HTR-8/SVneo (cell line): ENCODE measurements at regions not wholly inside any gene's neighbourhood (a gene's known extent, or its start where the extent isn't known, plus 50 kb on each side); places are given as distances from the start of the nearest gene placed in this dataset.

Experiments used
- DNase-seq: peaks from one replicate; pipeline ENCODE4 v3.0.0; 2011; ENCODE audit warnings: low spot score, mixed read lengths; ENCODE audit not compliant: insufficient read length
- FAIRE-seq: peaks from 2 replicates; lab custom pipeline; 2011; peaks lifted over from hg19 to GRCh38; lab: Jason Lieb, UNC

DNA sequence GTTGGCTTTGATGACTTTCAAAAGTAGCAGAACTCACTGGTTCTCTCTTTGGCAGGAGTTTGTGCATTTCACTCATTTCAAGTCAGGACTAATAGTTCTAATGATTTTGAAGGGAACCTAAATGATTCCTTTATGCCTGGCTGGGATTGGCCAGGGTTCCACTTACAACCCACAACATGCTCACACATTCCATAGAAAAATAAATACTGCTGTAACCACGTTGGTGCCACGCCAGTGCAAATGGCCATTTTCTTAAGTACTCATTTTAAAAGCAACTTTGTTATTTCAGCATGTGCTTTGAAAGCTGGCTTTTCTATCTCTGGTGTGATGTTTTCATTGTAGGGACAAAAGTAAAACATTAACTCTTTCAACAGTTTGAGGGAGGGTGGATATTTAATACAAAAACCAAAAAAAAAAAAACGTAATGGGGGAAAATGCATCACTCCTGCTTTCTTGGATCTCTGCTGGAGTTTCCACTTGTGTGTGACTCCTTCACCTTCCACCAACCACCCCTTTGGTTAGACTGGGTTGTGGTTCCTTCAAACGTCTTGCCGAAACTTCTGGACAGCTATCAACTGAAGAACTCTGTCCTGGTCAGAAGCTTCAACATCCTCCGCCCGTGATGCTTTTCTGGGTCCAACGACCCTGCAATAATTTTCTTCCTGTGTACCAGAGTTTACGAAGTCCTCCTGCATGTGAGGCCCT is 300.4 kb upstream of the RUNX1 start:
- FAIRE-seq, result no peak

DNA sequence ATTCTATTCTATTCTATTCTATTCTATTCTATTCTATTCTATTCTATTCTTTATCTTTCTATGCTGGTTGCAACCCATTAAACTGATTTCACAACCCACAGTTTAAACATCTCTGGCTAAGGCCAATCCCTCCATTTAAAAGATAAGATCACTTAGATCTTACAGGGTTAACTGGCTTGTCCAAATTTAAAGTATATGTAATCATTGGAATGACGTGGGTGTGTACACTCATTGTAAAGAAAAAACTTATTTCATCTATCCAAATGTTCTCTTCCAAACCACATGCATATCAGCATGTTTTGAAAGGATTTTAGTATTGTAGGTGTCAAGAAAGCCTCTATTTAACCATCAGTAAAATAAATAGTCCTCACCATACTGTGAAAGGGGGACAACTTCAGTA is 299.6 kb upstream of the RUNX1 start:
- FAIRE-seq, result no peak

More for the DNA sequence above, 300.4 kb upstream of the RUNX1 start:
- DNase-seq, result no peak

DNA sequence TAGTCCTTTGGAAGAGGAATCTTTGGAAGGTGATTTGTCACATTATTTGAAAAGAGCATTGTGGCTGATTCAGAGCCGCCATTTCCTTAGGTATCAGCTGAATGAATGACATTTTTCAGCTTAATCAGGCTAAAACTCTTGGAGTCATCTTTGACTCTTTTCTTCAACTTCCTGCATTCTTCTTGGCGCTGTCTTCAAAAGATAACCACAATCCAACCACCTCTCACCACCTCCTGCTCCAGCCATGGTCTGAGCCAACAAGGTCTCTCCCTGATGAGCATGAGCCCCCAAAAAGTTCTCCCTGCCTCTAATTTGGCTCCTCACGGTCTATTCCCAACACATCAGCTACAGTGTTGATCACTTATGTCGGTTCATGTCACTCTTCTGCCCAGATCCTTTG is 297.6 kb upstream of the RUNX1 start:
- DNase-seq (no peak), FAIRE-seq (no peak)

More for the DNA sequence above, 299.6 kb upstream of the RUNX1 start:
- no peak for DNase-seq

DNA sequence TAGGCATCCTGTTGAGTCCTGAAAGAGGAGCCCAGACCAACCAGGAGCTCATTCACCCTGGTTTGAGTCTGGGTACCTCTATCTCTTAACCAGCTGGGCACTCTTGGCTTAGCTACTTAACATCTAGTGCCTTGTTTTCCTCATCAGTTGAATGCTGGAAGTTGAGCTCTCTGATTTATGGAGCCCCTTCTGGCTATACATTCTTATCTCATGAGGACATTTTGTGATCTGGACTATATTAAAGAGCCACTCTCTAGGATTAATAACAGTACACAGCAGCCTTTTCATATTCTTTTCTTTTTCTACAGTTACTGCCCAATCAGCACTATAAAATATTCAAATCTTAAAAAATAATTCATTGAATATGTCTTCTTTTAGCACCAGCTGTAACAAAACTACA is 296.9 kb upstream of the RUNX1 start:
- FAIRE-seq (no peak), DNase-seq (no peak)

DNA sequence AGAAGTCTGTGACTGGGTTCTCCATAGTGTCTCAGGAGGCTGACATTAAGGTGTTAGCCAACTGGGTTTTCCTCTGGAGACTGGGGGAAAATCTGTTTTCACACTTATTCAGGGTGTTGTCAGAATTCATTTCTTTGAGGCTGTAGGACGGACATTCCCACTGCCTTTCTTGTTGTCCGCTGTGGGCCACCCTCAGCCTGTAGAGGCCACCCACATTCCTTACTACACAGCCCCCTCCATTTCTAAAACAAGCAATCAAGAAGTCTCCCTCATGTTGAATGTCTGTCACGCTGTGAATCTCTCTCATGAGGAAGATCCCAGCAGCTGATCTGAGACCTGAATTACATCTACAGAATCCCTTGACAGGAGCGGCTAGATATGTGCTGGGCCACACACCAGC is 295.5 kb upstream of the RUNX1 start:
- no peak for DNase-seq
- no peak for FAIRE-seq

DNA sequence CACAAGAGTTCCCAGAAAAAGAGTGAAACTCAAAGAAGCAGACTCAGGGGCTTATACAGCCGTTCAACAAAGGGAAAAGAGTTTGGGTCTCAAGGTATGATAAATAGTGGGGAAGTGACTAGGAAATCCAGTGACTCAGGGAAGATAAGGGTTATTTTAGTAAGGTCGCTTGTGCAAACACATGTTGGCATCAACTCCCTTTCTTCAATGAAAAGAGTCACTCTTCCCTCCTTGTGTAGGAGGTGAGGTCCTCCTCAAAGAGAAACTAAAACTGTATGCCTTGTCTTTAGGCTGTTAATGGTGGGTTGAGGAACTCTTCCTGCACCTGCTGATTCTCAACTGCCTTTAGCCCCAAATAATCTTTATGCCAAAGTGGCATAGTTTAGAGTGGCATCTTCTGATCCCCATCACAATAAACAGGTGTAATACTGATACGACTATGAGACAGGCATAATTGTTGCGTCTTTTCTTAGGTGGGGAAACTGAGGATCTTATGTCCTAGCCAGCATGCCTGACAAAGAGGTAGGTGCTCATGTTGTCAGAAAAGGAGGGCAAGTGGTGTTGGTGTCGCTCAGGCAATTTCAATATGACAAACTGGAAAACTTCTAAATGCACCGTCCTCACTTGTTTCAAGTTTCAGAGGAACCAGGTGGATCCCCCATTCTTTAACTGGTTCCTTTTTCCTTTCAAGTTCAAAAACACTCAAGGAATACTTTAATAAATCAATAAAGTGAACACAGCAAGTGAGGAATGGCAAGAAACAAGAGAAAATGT is 294.1 kb upstream of the RUNX1 start:
- no peak for DNase-seq
- FAIRE-seq, result no peak

DNA sequence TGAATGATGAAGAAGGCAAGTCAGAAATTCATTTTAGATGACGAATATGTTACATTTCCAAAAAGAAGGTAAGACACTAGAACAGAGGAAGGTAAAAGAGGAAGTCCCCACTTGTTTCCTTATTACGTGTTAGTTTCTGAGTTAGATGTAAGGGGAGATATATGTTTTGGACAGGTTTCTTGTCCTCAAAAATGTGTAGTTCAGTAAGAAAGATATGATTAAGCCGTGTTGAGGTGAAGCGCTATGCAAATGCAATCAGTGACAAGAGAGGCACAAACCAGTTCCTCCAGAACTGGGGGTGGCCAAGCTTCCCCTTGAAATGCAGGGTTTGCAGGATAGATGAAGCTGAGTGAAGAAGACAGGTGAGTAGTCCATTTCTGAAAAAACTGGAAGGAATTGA is 293.3 kb upstream of the RUNX1 start:
- DNase-seq (no peak), FAIRE-seq (no peak)

DNA sequence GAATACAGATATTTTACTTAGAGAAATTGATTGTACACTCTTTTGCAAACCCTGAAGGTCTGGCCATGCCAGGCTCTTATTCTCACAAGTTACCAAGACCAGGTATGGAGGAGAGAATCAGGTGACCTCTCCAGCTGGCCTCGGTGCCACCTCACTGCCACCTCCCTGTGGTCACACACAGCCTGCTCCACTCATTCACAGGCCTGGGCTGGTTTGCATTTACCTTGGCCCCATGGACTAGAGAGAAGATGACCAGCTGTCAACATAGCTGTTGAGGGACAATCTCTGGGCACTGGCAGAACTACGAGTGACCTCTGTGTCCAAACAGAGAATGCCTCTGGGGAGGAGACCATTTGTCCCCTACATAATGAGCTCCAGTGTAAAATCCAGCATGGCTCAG is 291.2 kb upstream of the RUNX1 start:
- FAIRE-seq (no peak), DNase-seq (no peak)

DNA sequence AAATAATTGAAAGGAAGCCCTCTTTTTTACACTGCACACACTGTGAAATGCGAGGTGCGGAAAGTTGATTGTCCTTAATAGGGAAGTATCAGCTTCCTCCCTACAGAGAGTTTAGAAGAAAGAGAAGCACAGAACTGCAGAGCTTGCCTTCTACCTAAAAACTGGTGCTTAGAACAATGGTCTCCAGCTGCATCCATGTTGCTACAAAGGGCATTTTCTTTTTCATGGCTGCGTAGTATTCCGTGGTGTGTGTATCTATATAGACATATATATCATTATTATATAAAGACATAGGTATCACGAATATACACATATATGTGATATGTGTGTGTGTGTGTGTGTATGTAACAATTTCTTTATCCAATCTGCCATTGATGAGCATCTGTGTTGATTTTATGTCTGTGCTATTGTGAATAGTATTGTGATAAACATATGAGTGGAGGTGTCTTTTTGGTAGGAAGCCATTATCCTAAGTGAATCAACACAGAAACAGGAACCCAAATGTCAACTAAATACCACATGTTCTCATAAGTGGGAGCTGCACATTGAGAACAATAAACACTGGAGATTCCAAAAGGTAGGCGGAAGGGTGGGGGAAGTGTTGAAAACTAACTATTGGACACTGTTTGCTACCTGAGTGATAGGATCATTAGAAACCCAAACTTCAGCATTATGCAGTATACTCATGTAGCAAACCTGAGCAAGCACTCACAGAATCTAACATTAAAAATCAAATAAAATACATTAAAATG is 290.0 kb upstream of the RUNX1 start:
- no peak for DNase-seq
- no peak for FAIRE-seq

DNA sequence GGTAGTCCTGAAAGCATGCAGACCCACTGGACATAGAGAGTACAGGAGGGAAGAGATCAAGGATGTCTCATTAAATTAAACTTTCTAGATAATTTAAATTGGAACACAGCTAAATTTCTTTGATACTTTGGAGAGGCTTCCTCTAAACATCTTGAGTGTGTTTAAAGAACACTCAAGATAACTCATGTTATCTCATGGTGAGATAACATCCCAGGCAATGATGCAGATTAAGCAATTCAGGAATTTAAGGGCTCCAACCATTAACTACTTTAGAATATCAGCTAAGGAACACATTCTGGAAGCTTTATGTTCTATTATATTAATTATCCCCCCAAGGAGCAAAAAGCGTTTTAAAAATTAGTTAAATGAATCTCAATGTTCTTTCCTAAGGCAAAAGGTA is 289.2 kb upstream of the RUNX1 start:
- no peak for DNase-seq
- no peak for FAIRE-seq

DNA sequence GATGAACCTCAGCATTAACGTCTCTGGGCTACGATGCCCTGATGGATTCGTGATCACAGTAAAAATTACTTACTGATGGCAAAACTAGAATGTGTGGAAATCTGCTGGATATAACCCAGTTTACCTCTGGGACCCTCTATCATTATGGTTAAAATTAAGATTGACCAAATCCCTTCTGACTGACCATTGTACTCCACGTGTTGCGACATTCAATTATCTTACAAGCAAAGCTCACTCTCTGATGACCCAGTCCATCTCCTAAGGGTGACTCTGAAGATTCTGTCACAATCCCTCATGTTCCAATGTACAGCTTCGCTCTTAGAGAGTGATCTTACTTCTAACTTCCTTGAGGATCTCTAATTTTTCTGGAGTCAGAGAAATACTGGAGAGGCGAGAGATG is 288.5 kb upstream of the RUNX1 start:
- FAIRE-seq, result no peak
- no peak for DNase-seq

DNA sequence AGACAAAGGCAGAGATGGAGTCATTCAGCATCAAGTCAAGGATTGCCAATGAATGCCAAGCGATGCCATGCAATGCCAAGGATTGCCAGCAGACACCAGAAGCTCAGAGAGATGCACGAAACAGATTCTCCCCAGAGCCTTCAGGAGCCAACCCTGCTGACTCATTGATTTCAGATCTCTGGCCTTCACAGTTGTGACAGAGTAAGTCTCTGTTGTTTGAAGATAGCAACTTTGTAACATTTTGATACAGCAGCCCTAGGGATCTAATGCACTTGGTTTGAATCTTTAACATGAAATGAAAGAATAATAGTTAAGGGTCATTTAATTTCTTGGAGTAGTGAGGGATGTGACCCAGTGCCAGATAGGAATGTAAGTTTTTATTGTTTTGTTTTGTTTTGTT is 287.4 kb upstream of the RUNX1 start:
- no peak for FAIRE-seq
- no peak for DNase-seq

DNA sequence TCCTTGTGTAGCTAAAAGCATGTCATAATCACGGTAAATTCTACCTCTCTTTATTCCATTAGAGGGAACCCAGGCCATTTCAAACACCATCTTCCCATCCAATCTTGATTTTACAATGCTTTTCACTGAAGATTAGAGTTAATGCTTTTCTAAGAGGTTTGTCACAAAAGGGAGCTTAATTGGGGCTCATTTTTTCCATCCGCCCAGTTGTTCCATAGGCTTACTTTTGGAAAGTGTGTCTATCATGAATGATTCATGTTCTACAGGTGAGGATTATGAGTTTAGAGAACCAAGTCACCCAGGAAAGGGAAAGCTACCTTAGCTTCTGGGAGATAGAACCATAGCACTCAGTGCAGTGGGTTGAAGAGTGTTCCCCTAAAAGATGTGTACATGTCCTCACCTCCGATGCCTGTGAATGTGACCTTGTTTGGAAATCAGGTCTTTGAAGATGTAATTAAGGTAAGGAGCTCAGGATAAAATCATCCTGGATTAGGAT is 286.9 kb upstream of the RUNX1 start:
- DNase-seq (no peak), FAIRE-seq (no peak)

DNA sequence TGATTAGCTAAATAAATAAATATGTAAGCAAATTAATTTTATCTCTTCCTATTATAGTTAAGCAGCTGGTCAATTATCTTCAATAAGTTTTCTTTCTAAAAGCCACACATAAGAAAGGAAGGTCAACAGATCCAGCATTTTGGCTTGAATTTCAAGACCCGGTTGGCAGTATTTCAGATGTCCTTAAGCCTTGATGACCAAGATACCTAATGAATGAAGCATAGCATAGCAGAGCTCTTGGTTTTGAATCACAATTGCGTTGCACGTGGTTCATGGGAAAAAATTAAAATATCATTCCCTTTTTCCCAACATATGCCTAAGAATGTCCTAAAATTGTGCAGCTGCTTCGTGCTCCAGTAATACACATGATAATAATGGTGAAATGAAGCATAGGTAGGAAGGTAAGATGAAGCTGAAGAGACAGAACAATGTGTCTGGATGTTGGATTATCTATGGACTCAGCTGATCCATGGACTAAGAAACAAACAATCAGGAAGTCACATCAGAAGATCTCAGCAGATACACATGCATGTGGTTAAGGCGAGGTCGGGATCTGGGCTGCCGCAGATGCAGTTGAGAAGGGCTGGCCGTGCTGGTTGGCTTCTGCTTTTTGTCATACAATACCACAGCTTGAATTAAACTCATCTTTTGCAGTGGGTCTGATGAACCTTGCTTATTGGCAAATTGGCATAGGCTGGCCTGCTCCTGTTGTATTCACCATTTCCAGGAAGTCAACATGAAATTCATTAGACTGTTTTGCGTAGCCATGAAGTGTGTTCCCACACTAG is 284.9 kb upstream of the RUNX1 start:
- no peak for FAIRE-seq
- DNase-seq, result no peak

DNA sequence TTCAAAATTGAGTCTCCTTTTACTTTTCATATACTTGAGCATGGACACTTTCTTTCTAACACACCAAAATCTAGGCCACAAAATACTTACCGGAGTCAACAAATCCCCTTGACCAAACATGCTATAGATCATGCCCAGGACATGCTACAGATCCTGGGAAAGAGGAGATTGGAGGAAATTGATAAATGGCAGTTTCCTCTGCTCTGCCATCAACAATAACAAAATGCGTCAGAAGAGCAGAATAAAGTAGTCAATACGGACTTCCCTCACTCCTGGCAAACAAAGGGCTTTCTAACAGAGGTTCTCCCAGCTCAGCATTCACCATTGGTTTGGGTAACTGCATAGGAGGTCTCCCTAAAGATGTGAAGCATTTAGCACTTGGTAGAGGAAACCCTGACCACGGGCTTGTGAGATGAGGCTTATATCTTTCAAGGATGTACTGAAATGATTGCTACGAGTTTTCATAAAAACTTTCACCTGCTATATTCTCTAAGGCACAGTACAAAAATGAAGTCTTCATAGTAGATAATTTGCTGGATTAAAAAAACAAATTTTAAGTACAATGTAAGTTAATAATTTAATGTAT is 283.8 kb upstream of the RUNX1 start:
- DNase-seq, result no peak
- no peak for FAIRE-seq

DNA sequence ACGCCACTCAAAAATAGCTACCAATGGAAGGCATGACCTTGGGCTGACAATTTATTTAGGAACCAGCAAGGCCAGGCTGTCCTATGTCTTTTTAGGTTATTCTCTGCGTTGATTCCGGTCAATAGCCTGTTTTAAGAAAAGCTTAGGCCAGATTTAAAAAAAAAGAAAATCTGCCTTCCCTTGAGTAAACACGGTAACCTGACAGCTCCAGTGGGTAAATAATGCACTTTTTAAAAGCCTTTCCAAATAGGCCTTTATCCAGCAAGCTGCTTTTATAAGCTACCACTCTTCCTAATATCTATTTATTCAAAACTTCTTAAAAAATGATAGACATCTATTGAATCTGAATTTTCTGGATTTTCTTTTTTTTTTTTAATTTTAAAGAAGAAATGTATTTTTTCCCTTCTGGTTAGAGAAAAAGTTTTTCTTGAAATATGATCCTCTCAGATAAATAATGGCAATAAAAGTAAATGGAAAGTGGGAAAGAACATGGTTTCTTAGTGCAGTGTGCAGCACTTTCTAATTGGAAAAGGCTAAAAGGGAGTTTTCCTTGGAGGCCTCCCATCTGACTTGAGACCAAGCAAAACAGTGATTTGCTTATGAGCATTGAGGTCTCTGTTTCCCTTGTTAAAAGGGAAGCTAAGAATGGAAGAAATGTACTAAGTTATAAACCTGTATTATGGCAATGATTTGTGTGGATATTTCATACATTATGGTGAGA is 281.0 kb upstream of the RUNX1 start:
- FAIRE-seq (no peak), DNase-seq (no peak)

DNA sequence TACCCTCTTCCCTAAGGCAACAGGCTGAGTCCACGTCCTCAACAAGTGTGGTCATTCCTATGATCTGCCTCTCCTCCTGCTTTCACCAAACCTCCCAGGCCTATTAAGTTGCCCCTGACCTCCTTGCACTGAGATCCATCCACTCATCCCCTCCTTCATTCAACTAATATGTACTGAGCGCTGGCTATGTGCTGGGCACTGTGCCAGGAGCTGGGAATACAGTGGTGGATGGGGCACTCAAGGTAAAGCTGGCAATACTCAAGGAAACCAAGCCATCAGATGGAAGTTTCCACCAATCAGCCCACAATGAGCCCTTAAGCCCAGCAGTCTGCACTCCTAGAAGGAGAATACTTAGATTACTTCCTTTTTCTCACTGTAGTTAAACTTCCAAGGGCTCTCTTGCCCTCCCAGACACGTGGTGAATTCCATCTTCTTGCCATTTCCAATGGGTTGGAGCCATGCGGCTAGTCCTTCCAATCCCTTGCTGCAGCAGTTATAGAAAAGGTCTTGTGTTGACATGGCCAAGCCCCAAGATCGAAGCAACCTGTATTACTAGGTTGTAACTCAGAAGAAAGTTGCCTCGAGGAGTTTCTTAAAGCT is 279.9 kb upstream of the RUNX1 start:
- FAIRE-seq (no peak), DNase-seq (no peak)

DNA sequence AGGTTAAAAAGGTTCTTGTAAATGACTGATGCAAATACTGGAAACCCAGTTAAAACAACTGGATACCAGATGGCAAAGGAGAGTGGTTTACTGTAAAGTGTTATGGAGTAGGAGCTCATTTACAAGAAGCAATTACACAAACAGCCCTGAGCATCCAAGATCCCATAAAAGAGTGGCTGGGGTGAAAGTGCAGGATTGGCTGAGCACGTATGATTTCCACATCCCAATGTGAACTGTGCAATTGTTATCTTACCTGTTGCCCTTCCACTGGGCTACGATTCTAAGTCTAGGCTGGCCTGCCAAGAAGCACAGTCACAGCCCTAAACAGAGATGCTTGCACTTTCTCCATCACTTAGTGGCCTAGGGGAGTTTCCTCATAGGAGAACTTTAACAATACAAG is 277.6 kb upstream of the RUNX1 start:
- DNase-seq, result no peak
- FAIRE-seq, result no peak

DNA sequence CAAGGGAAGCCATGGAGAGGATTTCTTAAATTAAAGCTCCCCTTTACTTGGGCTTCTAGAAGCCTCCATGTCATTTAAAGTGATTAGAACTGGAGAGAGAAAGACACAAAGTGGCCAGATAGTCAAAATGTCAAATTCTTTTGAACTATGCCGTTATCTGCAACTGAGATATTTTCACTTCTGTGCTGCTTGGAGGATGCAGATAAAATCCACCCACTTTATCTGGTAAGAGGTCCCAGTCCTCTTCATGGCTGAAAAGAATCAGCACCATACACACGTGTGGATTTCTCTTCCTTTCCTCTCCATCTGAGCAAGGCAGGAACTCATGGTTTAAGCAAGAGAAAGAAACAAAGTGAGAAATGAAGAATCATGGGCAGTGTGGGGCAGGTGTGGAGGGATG is 276.9 kb upstream of the RUNX1 start:
- no peak for DNase-seq

More for the DNA sequence above, 276.9 kb upstream of the RUNX1 start:
- no peak for FAIRE-seq
